H9 (cell line): ENCODE measurements at regions not wholly inside any gene's neighbourhood (a gene's known extent, or its start where the extent isn't known, plus 50 kb on each side); places are given as distances from the start of the nearest gene placed in this dataset.

Experiments used
- DNase-seq: peaks from one replicate; pipeline ENCODE4 v3.0.0-alpha.2; 2017
- H2AFZ ChIP-seq: one replicate; pipeline ENCODE4 v1.6.1; 2013; ENCODE audit warnings: mild to moderate bottlenecking, low read length, control low read depth, moderate library complexity
- H2AK5ac ChIP-seq: 2 replicates; pipeline ENCODE4 v1.6.1; 2013; ENCODE audit warnings: low read length, control low read depth, mixed read lengths; ENCODE audit not compliant: insufficient read length
- H2BK120ac ChIP-seq: one replicate; pipeline ENCODE4 v1.6.1; 2013; ENCODE audit warnings: low read depth, mild to moderate bottlenecking, low read length, control low read depth, inconsistent platforms; ENCODE audit not compliant: poor library complexity, severe bottlenecking
- H2BK12ac ChIP-seq: 2 replicates; pipeline ENCODE4 v1.6.1; 2013; ENCODE audit warnings: low read length, control low read depth, mixed read lengths, low read depth; ENCODE audit not compliant: insufficient read length
- H2BK15ac ChIP-seq: 2 replicates; pipeline ENCODE4 v1.6.1; 2013; ENCODE audit warnings: low read depth, low read length, control low read depth
- H2BK20ac ChIP-seq: one replicate; pipeline ENCODE4 v1.6.1; 2013; ENCODE audit warnings: low read depth, mild to moderate bottlenecking, low read length, control low read depth, inconsistent platforms; ENCODE audit not compliant: poor library complexity, severe bottlenecking
- H2BK5ac ChIP-seq: 2 replicates; pipeline ENCODE4 v1.6.1; 2013; ENCODE audit warnings: low read length, control low read depth, mixed read lengths; ENCODE audit not compliant: insufficient read length
- H3K14ac ChIP-seq: 2 replicates; pipeline ENCODE4 v1.6.1; 2013; ENCODE audit warnings: low read length, control low read depth; ENCODE audit not compliant: insufficient read depth
- H3K18ac ChIP-seq: 2 replicates; pipeline ENCODE4 v1.6.1; 2013; ENCODE audit warnings: low read depth, mild to moderate bottlenecking, mixed read lengths, low read length, control low read depth; ENCODE audit not compliant: insufficient read length
- H3K23ac ChIP-seq: 2 replicates; pipeline ENCODE4 v1.6.1; 2013; ENCODE audit warnings: low read length, control low read depth, mixed read lengths, low read depth; ENCODE audit not compliant: insufficient read length
- H3K23me2 ChIP-seq: 2 replicates; pipeline ENCODE4 v1.6.1; 2013; ENCODE audit warnings: low read depth, mild to moderate bottlenecking, mixed read lengths, low read length, control low read depth; ENCODE audit not compliant: insufficient read length, poor library complexity, severe bottlenecking
- H3K27ac ChIP-seq: 2 replicates; pipeline ENCODE4 v1.5.1; 2013; ENCODE audit warnings: low read length, control low read depth, mixed read lengths, low read depth; ENCODE audit not compliant: insufficient read length
- H3K27me3 ChIP-seq: 2 replicates; pipeline ENCODE4 v1.6.1; 2013; ENCODE audit warnings: low read length, control low read depth, inconsistent platforms; ENCODE audit not compliant: insufficient read depth
- H3K4ac ChIP-seq: 2 replicates; pipeline ENCODE4 v1.6.1; 2013; ENCODE audit warnings: low read depth, mild to moderate bottlenecking, control low read depth, inconsistent platforms, low read length, moderate library complexity
- H3K4me1 ChIP-seq: 2 replicates; pipeline ENCODE4 v1.6.1; 2013; ENCODE audit warnings: low read length, control low read depth, inconsistent platforms; ENCODE audit not compliant: insufficient read depth
- H3K4me2 ChIP-seq: 2 replicates; pipeline ENCODE4 v1.6.1; 2013; ENCODE audit warnings: low read length, control low read depth, mixed read lengths; ENCODE audit not compliant: insufficient read length, insufficient read depth
- H3K56ac ChIP-seq: 2 replicates; pipeline ENCODE4 v1.6.1; 2013; ENCODE audit warnings: low read depth, mild to moderate bottlenecking, mixed read lengths, low read length, control low read depth; ENCODE audit not compliant: insufficient read length
- H3K79me1 ChIP-seq: 2 replicates; pipeline ENCODE4 v1.6.1; 2013; ENCODE audit warnings: low read depth, mild to moderate bottlenecking, moderate library complexity, low read length, control low read depth, inconsistent platforms; ENCODE audit not compliant: insufficient read depth, poor library complexity, severe bottlenecking
- H3K79me2 ChIP-seq: 2 replicates; pipeline ENCODE4 v1.6.1; 2013; ENCODE audit warnings: low read length, control low read depth, inconsistent platforms; ENCODE audit not compliant: insufficient read depth
- H3K9ac ChIP-seq: 2 replicates; pipeline ENCODE4 v1.6.1; 2013; ENCODE audit warnings: low read length, control low read depth, mixed read lengths; ENCODE audit not compliant: insufficient read length; ENCODE audit errors: extremely low read depth
- H3K9me3 ChIP-seq: one replicate; pipeline ENCODE4 v1.6.1; 2013; ENCODE audit warnings: low read depth, low read length, inconsistent platforms; ENCODE audit not compliant: control insufficient read depth
- H3T11ph ChIP-seq: one replicate; pipeline ENCODE4 v1.6.1; 2013; ENCODE audit warnings: mild to moderate bottlenecking, low read length, control low read depth, inconsistent platforms
- H4K20me1 ChIP-seq: one replicate; pipeline ENCODE4 v1.6.1; 2013; ENCODE audit not compliant: control insufficient read depth, insufficient read length, insufficient read depth
- H4K5ac ChIP-seq: 2 replicates; pipeline ENCODE4 v1.6.1; 2013; ENCODE audit warnings: low read depth, mild to moderate bottlenecking, mixed read lengths, low read length, control low read depth; ENCODE audit not compliant: insufficient read length
- H4K8ac ChIP-seq: replicated peaks from 2 replicates; pipeline ENCODE4 v1.6.1; 2013; ENCODE audit warnings: low read length, control low read depth, mixed read lengths, low read depth; ENCODE audit not compliant: insufficient read length
- H4K91ac ChIP-seq: 2 replicates; pipeline ENCODE4 v1.6.1; 2013; ENCODE audit warnings: low read depth, mild to moderate bottlenecking, moderate library complexity, mixed read lengths, low read length, control low read depth; ENCODE audit not compliant: insufficient read length
- H3K27ac Mint-ChIP-seq, 3 experiments: 2 replicates in 2 of 3; 3 replicates in 1 of 3; pipeline ENCODE4 v1.8.0; 2020 to 2021; ENCODE audit warnings: mixed read lengths in 3 of 3, mild to moderate bottlenecking in 1 of 3, moderate library complexity in 1 of 3
- H3K27me3 Mint-ChIP-seq: 2 replicates; pipeline ENCODE4 v1.8.0; 2021; ENCODE audit warnings: low read depth, mild to moderate bottlenecking, moderate library complexity, mixed read lengths
- H3K36me3 Mint-ChIP-seq, 3 experiments: 2 replicates in 2 of 3; 3 replicates in 1 of 3; pipeline ENCODE4 v1.8.0; 2020 to 2021; ENCODE audit warnings: low read depth in 3 of 3, mixed read lengths in 3 of 3; ENCODE audit not compliant: insufficient read depth in 1 of 3
- H3K4me1 Mint-ChIP-seq, 2 experiments: 2 replicates each; pipeline ENCODE4 v1.8.0; 2020; ENCODE audit warnings: mixed read lengths in 2 of 2
- H3K4me3 Mint-ChIP-seq, 2 experiments: 2 replicates in 1 of 2; 3 replicates in 1 of 2; pipeline ENCODE4 v1.8.0; 2020 to 2021; ENCODE audit warnings: mild to moderate bottlenecking in 2 of 2, mixed read lengths in 2 of 2, moderate library complexity in 1 of 2
- H3K9me3 Mint-ChIP-seq, 2 experiments: 2 replicates in 1 of 2; 3 replicates in 1 of 2; pipeline ENCODE4 v1.8.0; 2020; ENCODE audit warnings: mild to moderate bottlenecking in 2 of 2, mixed read lengths in 2 of 2, moderate library complexity in 1 of 2
- CTCF ChIP-seq: fragments of 200-600 bp; sonication (generic); conservative IDR thresholded peaks from 3 replicates; pipeline ENCODE4 v1.8.0; 2021; ENCODE audit warnings: antibody characterized with exemption, mild to moderate bottlenecking
- WGBS: extraction: QIAGEN DNeasy Blood & Tissue Kit; methylation state at CpG from one replicate; pipeline ENCODE4 v1.1.7; 2013; ENCODE audit warnings: missing lambda C conversion rate, low lambda C conversion rate, mixed read lengths; ENCODE audit not compliant: insufficient read length; ENCODE audit errors: extremely low coverage; 5-methylcytosine and 5-hydroxymethylcytosine counted together

GRCh38 chr5:53261245-53261644, 151.7 kb upstream of the MOCS2 start:
- DNase-seq = no peak
- Histone ChIP-seq H3T11ph (no peak overlapping the region), H2BK5ac (no peak overlapping the region), H3K23ac (no peak overlapping the region), H2BK12ac (no peak overlapping the region), H3K18ac (no peak overlapping the region), H2BK120ac (no peak overlapping the region), H4K5ac (no peak overlapping the region), H3K79me1 (no peaks in the 10 kb centered on the region), H3K4me1 (no peaks in the 10 kb centered on the region), H3K23me2 (no peaks in the 10 kb centered on the region), H3K4me2 (no peak overlapping the region), H4K20me1 (no peaks in the 10 kb centered on the region), H3K9ac (no peak overlapping the region), H4K8ac (no peak overlapping the region), H2BK15ac (no peak overlapping the region), H3K79me2 (no peaks in the 10 kb centered on the region), H3K27me3 (no peaks in the 10 kb centered on the region), H3K4ac (no peak overlapping the region), H2AFZ (no peak overlapping the region), H2BK20ac (no peak overlapping the region), H3K9me3 (no peaks in the 10 kb centered on the region), H3K14ac (no peak overlapping the region), H3K56ac (no peak overlapping the region), H2AK5ac (no peak overlapping the region), H4K91ac (no peak overlapping the region), H3K27ac (no peak overlapping the region)
- WGBS = no CpG with 5 or more reads among the region's 3 CpGs
- Mint-ChIP-seq H3K4me1 (no peaks in the 10 kb centered on the region), H3K9me3 (peaks cover 0 to 3% of the 10 kb centered on the region in 2 experiments; a peak in 1 of 5 replicates), H3K27me3 (no peaks in the 10 kb centered on the region), H3K27ac (no peak overlapping the region), H3K36me3 (no peaks in the 10 kb centered on the region; a peak in 1 of 7 replicates), H3K4me3 (no peak overlapping the region)
- TF ChIP-seq CTCF = no peak
